ENCODE measurements at regions not wholly inside any gene's neighbourhood (a gene's known extent, or its start where the extent isn't known, plus 50 kb on each side); places are given as distances from the start of the nearest gene placed in this dataset.

DNA sequence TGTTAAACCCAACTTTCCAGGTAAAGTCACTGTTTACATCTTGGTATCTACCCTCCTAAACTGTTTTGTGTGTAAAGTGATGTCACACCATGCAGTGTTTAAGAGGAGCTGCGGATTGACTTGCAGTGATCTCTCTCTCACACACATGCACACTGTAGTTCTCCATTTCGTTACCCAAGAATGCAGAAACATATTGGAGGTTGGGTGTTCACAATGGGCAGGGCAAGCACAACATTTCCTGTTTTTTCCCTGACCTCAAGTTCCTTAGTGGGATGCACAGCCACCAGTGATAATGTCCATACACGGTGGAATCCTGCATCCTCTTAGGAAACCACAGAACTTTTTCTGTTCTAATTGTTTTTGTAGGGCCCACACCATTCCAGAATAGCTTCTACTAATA, 85.3 kb upstream of the CFAP20DC start:
- Histone ChIP-seq H3K27ac (ENCODE audit: low read depth, low read length) (no peak overlapping the region), H3K9ac (ENCODE audit: extremely low read depth, low read length, poor library complexity, severe bottlenecking) (no peak overlapping the region), H3K27me3 (ENCODE audit: control insufficient read depth, insufficient read depth, low read length, poor library complexity, severe bottlenecking) (no peaks in the 10 kb centered on the region), H3K4me1 (ENCODE audit: control insufficient read depth, insufficient read depth, low read length) (no peaks in the 10 kb centered on the region), H3K4me3 (ENCODE audit: low read length) (no peak overlapping the region), H3K9me3 (ENCODE audit: control insufficient read depth, low read length) (no peaks in the 10 kb centered on the region), H3K36me3 (ENCODE audit: control insufficient read depth, insufficient read depth, low read length) (no peaks in the 10 kb centered on the region)
- Mint-ChIP-seq H3K9me3 (no peaks in the 10 kb centered on the region), H3K4me3 (no peak overlapping the region), H3K27ac (no peak overlapping the region), H3K36me3 (ENCODE audit: low read depth) (no peaks in the 10 kb centered on the region), H3K4me1 (no peaks in the 10 kb centered on the region), H3K27me3 (ENCODE audit: insufficient read depth) (no peaks in the 10 kb centered on the region)
- WGBS, 2 experiments (ENCODE audit: insufficient coverage in 1 of 2, insufficient read length in 1 of 2) = 89 to 92% methylated on average over 2 to 3 of the region's 3 CpGs
- TF ChIP-seq, protein P1, sequence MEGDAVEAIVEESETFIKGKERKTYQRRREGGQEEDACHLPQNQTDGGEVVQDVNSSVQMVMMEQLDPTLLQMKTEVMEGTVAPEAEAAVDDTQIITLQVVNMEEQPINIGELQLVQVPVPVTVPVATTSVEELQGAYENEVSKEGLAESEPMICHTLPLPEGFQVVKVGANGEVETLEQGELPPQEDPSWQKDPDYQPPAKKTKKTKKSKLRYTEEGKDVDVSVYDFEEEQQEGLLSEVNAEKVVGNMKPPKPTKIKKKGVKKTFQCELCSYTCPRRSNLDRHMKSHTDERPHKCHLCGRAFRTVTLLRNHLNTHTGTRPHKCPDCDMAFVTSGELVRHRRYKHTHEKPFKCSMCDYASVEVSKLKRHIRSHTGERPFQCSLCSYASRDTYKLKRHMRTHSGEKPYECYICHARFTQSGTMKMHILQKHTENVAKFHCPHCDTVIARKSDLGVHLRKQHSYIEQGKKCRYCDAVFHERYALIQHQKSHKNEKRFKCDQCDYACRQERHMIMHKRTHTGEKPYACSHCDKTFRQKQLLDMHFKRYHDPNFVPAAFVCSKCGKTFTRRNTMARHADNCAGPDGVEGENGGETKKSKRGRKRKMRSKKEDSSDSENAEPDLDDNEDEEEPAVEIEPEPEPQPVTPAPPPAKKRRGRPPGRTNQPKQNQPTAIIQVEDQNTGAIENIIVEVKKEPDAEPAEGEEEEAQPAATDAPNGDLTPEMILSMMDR (conservative IDR thresholded peaks at IDR 0.05) = no peak
- DNase-seq = no peak

DNA sequence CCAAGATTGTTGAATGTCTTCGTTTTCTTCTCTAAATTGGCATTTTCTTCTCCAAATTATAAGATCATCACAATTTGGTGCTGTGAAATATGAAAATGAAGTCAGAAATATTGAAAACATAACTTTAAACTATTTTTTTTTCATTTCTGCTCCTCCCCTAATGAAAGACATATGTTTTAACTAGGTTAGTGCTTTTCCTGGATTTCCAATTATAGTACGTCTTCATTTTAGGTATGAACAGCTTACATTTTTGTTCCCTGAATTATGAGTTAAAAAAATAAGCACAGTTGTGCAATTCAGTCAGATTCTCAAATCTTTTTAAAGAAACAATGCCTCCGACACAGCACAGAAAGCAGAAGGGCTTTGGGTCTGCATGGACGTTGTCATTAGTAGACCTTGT, 83.5 kb upstream of the CFAP20DC start:
- Mint-ChIP-seq H3K4me1 (peaks cover 11% of the 10 kb centered on the region), H3K4me3 (no peak overlapping the region), H3K27me3 (ENCODE audit: insufficient read depth) (no peaks in the 10 kb centered on the region), H3K27ac (no peak overlapping the region), H3K9me3 (no peaks in the 10 kb centered on the region), H3K36me3 (ENCODE audit: low read depth) (no peaks in the 10 kb centered on the region)
- Histone ChIP-seq H3K9ac (ENCODE audit: extremely low read depth, low read length, poor library complexity, severe bottlenecking) (no peak overlapping the region), H3K4me1 (ENCODE audit: control insufficient read depth, insufficient read depth, low read length) (peaks cover 3% of the 10 kb centered on the region), H3K4me3 (ENCODE audit: low read length) (no peak overlapping the region), H3K9me3 (ENCODE audit: control insufficient read depth, low read length) (no peaks in the 10 kb centered on the region), H3K36me3 (ENCODE audit: control insufficient read depth, insufficient read depth, low read length) (no peaks in the 10 kb centered on the region), H3K27me3 (ENCODE audit: control insufficient read depth, insufficient read depth, low read length, poor library complexity, severe bottlenecking) (no peaks in the 10 kb centered on the region), H3K27ac (ENCODE audit: low read depth, low read length) (no peak overlapping the region)
- DNase-seq = no peak
- 87% methylated on average over 4 of the region's 4 CpGs; no CpG with 5 or more reads in 1 of the 2 experiments for WGBS, 2 experiments (ENCODE audit: insufficient coverage in 1 of 2, insufficient read length in 1 of 2)
- TF ChIP-seq, protein P1 (conservative IDR thresholded peaks at IDR 0.05) = no peak

DNA sequence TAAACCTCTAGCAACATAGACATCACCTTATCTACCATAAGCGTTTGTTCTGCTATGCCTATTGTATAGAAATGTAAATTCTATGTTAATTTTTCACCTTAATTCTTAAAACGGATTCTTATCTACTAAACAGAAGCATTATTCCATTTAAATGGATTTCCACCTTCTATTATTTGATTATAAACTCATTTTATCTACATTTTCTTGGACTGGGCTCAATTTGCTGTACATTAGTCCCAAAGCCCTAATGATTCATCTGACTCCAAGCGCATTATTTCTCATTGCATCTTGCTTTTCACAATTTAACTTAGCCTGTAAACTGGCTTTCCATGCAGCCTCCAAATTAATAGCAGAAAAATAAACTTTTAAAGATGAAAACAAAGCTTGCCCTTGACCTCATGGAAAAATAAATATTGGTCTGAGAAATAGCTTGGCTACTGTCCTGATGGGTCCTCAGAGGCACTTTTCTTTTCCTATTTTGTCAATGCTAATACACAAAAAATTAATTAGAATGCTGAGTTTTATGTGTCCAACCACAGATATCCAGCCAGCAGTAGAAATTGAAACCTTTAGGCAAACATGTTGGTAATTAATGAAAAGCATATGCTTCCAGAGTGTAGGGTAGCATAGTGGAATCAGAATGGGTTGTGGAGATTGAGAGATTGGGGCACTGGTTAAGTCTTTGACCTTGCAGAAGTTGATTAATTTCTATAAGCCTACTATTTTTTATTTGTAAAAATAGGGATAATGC, 81.4 kb upstream of the CFAP20DC start:
- Mint-ChIP-seq H3K36me3 (ENCODE audit: low read depth) (no peaks in the 10 kb centered on the region), H3K27ac (no peak overlapping the region), H3K27me3 (ENCODE audit: insufficient read depth) (no peaks in the 10 kb centered on the region), H3K9me3 (no peaks in the 10 kb centered on the region), H3K4me1 (peaks cover 12% of the 10 kb centered on the region), H3K4me3 (no peak overlapping the region)
- Histone ChIP-seq H3K4me1 (ENCODE audit: control insufficient read depth, insufficient read depth, low read length) (peaks cover 3% of the 10 kb centered on the region), H3K4me3 (ENCODE audit: low read length) (no peak overlapping the region), H3K9ac (ENCODE audit: extremely low read depth, low read length, poor library complexity, severe bottlenecking) (no peak overlapping the region), H3K27ac (ENCODE audit: low read depth, low read length) (no peak overlapping the region), H3K9me3 (ENCODE audit: control insufficient read depth, low read length) (no peaks in the 10 kb centered on the region), H3K36me3 (ENCODE audit: control insufficient read depth, insufficient read depth, low read length) (no peaks in the 10 kb centered on the region), H3K27me3 (ENCODE audit: control insufficient read depth, insufficient read depth, low read length, poor library complexity, severe bottlenecking) (no peaks in the 10 kb centered on the region)
- WGBS, 2 experiments (ENCODE audit: insufficient coverage in 1 of 2, insufficient read length in 1 of 2) = 87% methylated on average over 3 of the region's 3 CpGs; no CpG with 5 or more reads in 1 of the 2 experiments
- TF ChIP-seq, protein P1 (conservative IDR thresholded peaks at IDR 0.05) = no peak
- DNase-seq = no peak

All from endodermal cell (in vitro differentiated cells).